GM21717 (cell line): ENCODE measurements at regions not wholly inside any gene's neighbourhood (a gene's known extent, or its start where the extent isn't known, plus 50 kb on each side); places are given as distances from the start of the nearest gene placed in this dataset.
A peak's percentile ranks its signal among the peaks of the same experiment; 100 is the strongest.

Experiments
- ATAC-seq: cut with Tn5 transposase; IDR thresholded peaks from one replicate; pipeline ENCODE4 v1.9.1; 2021; ENCODE audit warnings: mild to moderate bottlenecking, moderate library complexity; ENCODE audit not compliant: unreplicated experiment

- no peak for ATAC-seq
Observed at GRCh38 chr1:56357927-56358690, 221.3 kb downstream of the PLPP3 start.

GRCh38 chr1:56356376-56356990 lies 222.9 kb downstream of the PLPP3 start:
- ATAC-seq: no peak

GRCh38 chr1:56355918-56356317 lies 223.4 kb downstream of the PLPP3 start:
- ATAC-seq: no peak

GRCh38 chr1:56355422-56355821 lies 223.9 kb downstream of the PLPP3 start:
- ATAC-seq: no peak

- no peak for ATAC-seq
Observed at GRCh38 chr1:56345831-56346230, 233.5 kb downstream of the PLPP3 start.

- no peak for ATAC-seq
Observed at GRCh38 chr1:56340977-56341376, 238.4 kb downstream of the PLPP3 start.

- no peak for ATAC-seq
Observed at GRCh38 chr1:56339786-56340465, 239.4 kb downstream of the PLPP3 start.

- no peak for ATAC-seq
Observed at GRCh38 chr1:56339093-56339492, 240.3 kb downstream of the PLPP3 start.

- no peak for ATAC-seq
Observed at GRCh38 chr1:56336982-56337381, 242.4 kb downstream of the PLPP3 start.

GRCh38 chr1:56335394-56335793 lies 244.0 kb downstream of the PLPP3 start:
- ATAC-seq: no peak

- ATAC-seq: no peak
Observed at GRCh38 chr1:56334047-56334446, 245.3 kb downstream of the PLPP3 start.

GRCh38 chr1:56333461-56333860 lies 245.9 kb downstream of the PLPP3 start:
- no peak for ATAC-seq

GRCh38 chr1:56331892-56332567 lies 247.3 kb downstream of the PLPP3 start:
- ATAC-seq: no peak

GRCh38 chr1:56331207-56331891 lies 248.0 kb downstream of the PLPP3 start:
- no peak for ATAC-seq

GRCh38 chr1:56330391-56331026 lies 248.9 kb downstream of the PLPP3 start:
- peak; percentile 83 for ATAC-seq

- no peak for ATAC-seq
Observed at GRCh38 chr1:56329970-56330369, 249.4 kb downstream of the PLPP3 start.

- no peak for ATAC-seq
Observed at GRCh38 chr1:56327195-56327594, 252.2 kb downstream of the PLPP3 start.

- ATAC-seq: no peak
Observed at GRCh38 chr1:56326056-56326455, 253.3 kb downstream of the PLPP3 start.

- no peak for ATAC-seq
Observed at GRCh38 chr1:56324504-56324903, 254.9 kb downstream of the PLPP3 start.

GRCh38 chr1:56322211-56322610 lies 257.2 kb downstream of the PLPP3 start:
- no peak for ATAC-seq

GRCh38 chr1:56321150-56321490 lies 258.2 kb downstream of the PLPP3 start:
- no peak for ATAC-seq
